ENCODE measurements at regions not wholly inside any gene's neighbourhood (a gene's known extent, or its start where the extent isn't known, plus 50 kb on each side); places are given as distances from the start of the nearest gene placed in this dataset.

DNA sequence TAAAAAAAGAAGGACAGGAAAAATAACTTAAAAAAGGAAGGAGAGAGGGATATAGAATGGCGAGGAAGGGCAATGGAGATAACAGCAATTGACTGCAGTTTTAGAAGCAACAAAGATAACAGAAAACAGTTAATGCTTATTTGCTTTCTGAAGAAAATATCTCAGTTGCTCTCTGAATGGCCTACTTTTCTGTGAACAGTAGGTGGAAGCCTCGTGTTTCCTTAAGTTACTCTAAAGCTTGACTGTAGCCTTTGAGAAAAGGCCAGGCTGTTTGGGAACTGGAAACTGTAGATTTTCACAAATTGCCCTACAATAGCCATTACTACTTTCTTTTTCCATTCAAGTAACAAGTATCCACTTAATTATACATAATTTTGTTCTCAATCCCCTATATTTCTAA lies 404.5 kb downstream of the YTHDC2 start:
- no peaks in the 10 kb centered on the region for H3K36me3 Mint-ChIP-seq
- no peak overlapping the region for H3K4me3 Mint-ChIP-seq
- ATAC-seq = no peak
- H3K27ac Mint-ChIP-seq = no peak overlapping the region
- no peaks in the 10 kb centered on the region for H3K27me3 Mint-ChIP-seq
- DNase-seq (ENCODE audit: low spot score) = no peak
- no peaks in the 10 kb centered on the region for H3K4me1 Mint-ChIP-seq (ENCODE audit: low read depth in 2 of 2)
- peaks cover 3% of the 10 kb centered on the region for H3K9me3 Mint-ChIP-seq

DNA sequence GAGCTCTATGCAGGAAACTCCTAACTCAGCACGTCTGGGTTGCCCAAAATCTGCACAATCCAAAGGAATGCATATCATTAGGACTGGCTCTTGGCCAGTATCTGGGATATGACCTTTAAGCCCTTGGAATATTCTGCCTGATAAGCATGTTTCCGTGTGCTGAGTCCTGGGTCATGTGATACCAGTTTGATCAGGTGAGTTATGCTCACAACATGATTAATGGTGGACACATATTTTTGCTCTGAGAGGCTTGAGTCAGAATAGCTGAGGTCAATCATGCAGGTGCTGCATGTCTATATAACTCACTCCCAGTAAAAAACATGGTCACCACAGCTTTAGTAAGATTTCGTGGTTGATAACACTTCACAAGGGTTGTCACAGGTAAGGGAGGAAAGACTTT lies 408.8 kb downstream of the YTHDC2 start:
- DNase-seq (ENCODE audit: low spot score) (no peak), ATAC-seq (no peak)
- Mint-ChIP-seq H3K9me3 (peaks cover 7% of the 10 kb centered on the region), H3K4me3 (no peak overlapping the region), H3K4me1 (ENCODE audit: low read depth in 2 of 2) (no peaks in the 10 kb centered on the region), H3K36me3 (no peaks in the 10 kb centered on the region), H3K27ac (no peak overlapping the region), H3K27me3 (no peaks in the 10 kb centered on the region)

DNA sequence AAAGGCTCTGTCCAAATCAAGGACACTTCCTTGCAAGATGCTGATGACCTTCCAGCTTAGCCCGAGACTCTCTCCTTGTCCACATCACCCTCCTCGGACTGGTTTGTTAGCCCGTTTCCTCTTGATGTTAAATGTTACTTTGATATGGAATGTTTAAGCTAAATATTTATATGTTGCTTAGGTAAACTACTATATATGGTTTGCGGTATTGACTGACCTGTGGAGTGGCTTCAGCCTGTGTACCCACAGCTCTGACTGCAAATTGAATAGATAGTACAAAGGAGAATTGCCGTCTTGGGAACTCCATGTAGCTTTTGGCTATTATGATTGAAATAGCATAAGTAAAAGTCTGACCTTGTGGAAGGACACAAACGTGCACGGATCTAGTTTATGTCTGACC lies 422.0 kb downstream of the YTHDC2 start:
- Mint-ChIP-seq H3K27ac (no peak overlapping the region), H3K27me3 (no peaks in the 10 kb centered on the region), H3K36me3 (no peaks in the 10 kb centered on the region), H3K4me1 (ENCODE audit: low read depth in 2 of 2) (no peaks in the 10 kb centered on the region), H3K9me3 (peaks cover 9% of the 10 kb centered on the region), H3K4me3 (no peak overlapping the region)
- no peak for ATAC-seq
- no peak for DNase-seq (ENCODE audit: low spot score)

DNA sequence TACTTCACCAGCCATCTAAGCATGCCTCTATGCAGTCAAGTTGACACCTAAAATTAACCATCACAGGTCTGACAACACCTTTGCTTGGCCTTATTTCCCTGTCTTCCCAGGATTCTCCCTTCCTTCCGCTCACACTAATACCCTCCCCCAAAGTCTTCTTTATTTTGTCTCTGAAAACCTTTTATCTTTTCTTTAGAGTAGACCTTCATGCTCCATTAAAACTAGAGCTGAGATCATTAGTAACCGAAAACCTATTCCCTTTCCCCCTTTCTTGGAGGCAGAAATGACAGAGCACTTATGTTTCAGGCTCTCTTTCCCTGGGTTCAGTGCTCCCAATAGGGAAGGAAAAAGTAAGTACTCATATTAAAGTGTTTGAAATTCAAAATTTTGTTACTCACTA lies 423.8 kb downstream of the YTHDC2 start:
- H3K4me1 Mint-ChIP-seq (ENCODE audit: low read depth in 2 of 2) = no peaks in the 10 kb centered on the region
- no peak for ATAC-seq
- H3K27ac Mint-ChIP-seq = no peak overlapping the region
- H3K9me3 Mint-ChIP-seq = peaks cover 9% of the 10 kb centered on the region
- no peak for DNase-seq (ENCODE audit: low spot score)
- no peak overlapping the region for H3K4me3 Mint-ChIP-seq
- H3K36me3 Mint-ChIP-seq = no peaks in the 10 kb centered on the region
- H3K27me3 Mint-ChIP-seq = no peaks in the 10 kb centered on the region

DNA sequence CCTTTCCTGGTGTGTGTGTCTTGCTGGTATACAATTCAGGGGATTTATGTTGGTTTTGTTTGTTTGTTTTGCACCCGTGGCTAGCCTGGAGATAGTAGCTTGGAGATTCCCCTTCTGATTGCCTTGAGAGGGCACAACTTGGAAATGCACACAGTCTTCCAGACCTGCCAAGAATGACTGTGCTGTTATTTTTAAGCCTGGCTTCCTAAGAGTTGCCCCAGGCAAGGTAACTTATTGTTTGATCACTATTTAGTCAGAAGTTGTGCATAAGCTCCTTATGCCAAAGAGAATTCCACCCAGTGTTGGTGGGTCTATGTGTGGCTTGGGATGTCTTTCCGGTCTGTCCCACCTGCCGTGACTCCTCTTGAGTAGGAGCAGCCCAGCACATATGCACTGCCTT lies 421.9 kb upstream of the KCNN2 start:
- Mint-ChIP-seq H3K4me3 (no peak overlapping the region), H3K36me3 (no peaks in the 10 kb centered on the region), H3K4me1 (ENCODE audit: low read depth in 2 of 2) (no peaks in the 10 kb centered on the region), H3K9me3 (peaks cover 12% of the 10 kb centered on the region), H3K27me3 (no peaks in the 10 kb centered on the region), H3K27ac (no peak overlapping the region)
- DNase-seq (ENCODE audit: low spot score) = no peak
- no peak for ATAC-seq

GRCh38 chr5:113950186-113950585 lies 411.7 kb upstream of the KCNN2 start:
- Mint-ChIP-seq H3K27ac (no peak overlapping the region), H3K36me3 (peaks cover 4% of the 10 kb centered on the region), H3K4me1 (ENCODE audit: low read depth in 2 of 2) (no peaks in the 10 kb centered on the region), H3K9me3 (peaks cover 10% of the 10 kb centered on the region), H3K27me3 (no peaks in the 10 kb centered on the region), H3K4me3 (no peak overlapping the region)
- ATAC-seq = no peak
- DNase-seq (ENCODE audit: low spot score) = no peak

- no peak overlapping the region for H3K27ac Mint-ChIP-seq
- no peak overlapping the region for H3K4me3 Mint-ChIP-seq
- DNase-seq (ENCODE audit: low spot score) (no peak), ATAC-seq (no peak)
- no peaks in the 10 kb centered on the region for H3K36me3 Mint-ChIP-seq
- no peaks in the 10 kb centered on the region for H3K4me1 Mint-ChIP-seq (ENCODE audit: low read depth in 2 of 2)
- H3K9me3 Mint-ChIP-seq = peaks cover 15% of the 10 kb centered on the region
- H3K27me3 Mint-ChIP-seq = no peaks in the 10 kb centered on the region
Measured at GRCh38 chr5:113965225-113965624, 396.6 kb upstream of the KCNN2 start.

DNA sequence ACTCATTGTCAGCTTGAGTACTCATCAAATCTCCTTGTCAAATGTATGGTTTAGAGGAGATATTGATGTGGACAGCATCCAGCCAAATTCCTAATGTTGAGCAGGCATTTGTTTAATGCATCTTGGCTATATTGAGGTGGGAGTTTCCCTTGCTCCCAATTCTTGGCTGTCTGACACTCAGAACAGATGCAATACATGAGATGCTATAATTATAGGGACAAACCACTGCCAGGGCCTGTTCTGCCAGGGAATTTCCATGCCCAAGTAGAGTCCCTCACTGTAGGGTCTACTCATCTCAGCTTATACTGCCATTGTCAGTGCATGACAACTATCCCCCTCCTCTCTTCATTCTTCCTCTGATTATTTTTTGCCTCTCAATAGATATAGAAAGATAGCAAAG lies 392.0 kb upstream of the KCNN2 start:
- no peaks in the 10 kb centered on the region for H3K36me3 Mint-ChIP-seq
- no peak for ATAC-seq
- no peaks in the 10 kb centered on the region for H3K27me3 Mint-ChIP-seq
- peaks cover 9% of the 10 kb centered on the region for H3K9me3 Mint-ChIP-seq
- no peak for DNase-seq (ENCODE audit: low spot score)
- no peak overlapping the region for H3K4me3 Mint-ChIP-seq
- no peak overlapping the region for H3K27ac Mint-ChIP-seq
- no peaks in the 10 kb centered on the region for H3K4me1 Mint-ChIP-seq (ENCODE audit: low read depth in 2 of 2)

- peaks cover 19% of the 10 kb centered on the region for H3K9me3 Mint-ChIP-seq
Measured at GRCh38 chr5:113971454-113971853, 390.4 kb upstream of the KCNN2 start.

DNA sequence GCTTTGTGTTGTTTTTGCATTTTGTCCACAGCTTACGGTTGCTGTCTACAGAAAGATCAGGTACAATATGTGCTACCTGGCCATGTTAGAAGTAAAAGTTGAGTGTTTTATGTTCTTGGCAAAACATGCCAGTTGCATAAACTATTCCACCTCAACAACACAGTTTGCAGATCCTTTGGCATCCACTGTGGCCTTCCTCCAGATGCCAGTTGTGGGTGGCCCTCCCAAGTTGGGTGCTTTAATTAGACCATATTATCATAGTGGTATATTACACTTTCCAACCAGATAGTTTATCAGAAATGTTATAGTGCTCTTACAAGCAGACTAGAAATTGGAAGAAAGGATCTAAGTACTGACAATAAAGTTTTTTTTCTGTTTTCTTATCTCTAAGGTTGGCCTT lies 386.9 kb upstream of the KCNN2 start:
- Mint-ChIP-seq H3K36me3 (no peaks in the 10 kb centered on the region), H3K4me1 (ENCODE audit: low read depth in 2 of 2) (no peaks in the 10 kb centered on the region), H3K4me3 (no peak overlapping the region), H3K27ac (no peak overlapping the region), H3K27me3 (no peaks in the 10 kb centered on the region), H3K9me3 (peaks cover 14% of the 10 kb centered on the region)
- no peak for ATAC-seq
- DNase-seq (ENCODE audit: low spot score) = no peak

More at GRCh38 chr5:113971454-113971853, 390.4 kb upstream of the KCNN2 start:
- no peak overlapping the region for H3K27ac Mint-ChIP-seq
- DNase-seq (ENCODE audit: low spot score) (no peak), ATAC-seq (no peak)
- no peaks in the 10 kb centered on the region for H3K36me3 Mint-ChIP-seq
- H3K4me1 Mint-ChIP-seq (ENCODE audit: low read depth in 2 of 2) = no peaks in the 10 kb centered on the region
- no peak overlapping the region for H3K4me3 Mint-ChIP-seq
- no peaks in the 10 kb centered on the region for H3K27me3 Mint-ChIP-seq

GRCh38 chr5:113984928-113985327 lies 376.9 kb upstream of the KCNN2 start:
- Mint-ChIP-seq H3K9me3 (peaks cover 8% of the 10 kb centered on the region), H3K27me3 (no peaks in the 10 kb centered on the region), H3K4me3 (no peak overlapping the region), H3K4me1 (ENCODE audit: low read depth in 2 of 2) (no peaks in the 10 kb centered on the region), H3K36me3 (no peaks in the 10 kb centered on the region), H3K27ac (no peak overlapping the region)
- DNase-seq (ENCODE audit: low spot score) (no peak), ATAC-seq (no peak)

DNA sequence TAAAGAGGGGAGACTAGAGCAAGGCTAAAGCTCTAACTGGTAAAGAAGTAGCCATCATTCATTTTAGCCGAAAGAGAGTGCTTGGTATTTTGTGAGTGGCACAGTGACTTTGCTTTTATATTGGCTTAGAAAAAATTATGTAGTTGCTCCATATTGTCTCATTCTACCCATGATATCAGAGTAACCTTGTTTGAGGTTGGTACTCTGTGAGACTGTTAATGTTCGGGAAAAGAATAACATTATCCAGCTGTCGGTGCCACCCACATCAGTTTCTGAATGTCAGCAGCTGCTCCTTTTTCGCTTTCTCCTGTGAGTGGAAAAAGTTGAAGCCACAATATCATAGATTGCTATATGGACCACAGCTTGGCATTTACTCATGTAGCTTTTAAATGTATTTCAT lies 376.4 kb upstream of the KCNN2 start:
- DNase-seq (ENCODE audit: low spot score) (no peak), ATAC-seq (no peak)
- no peaks in the 10 kb centered on the region for H3K27me3 Mint-ChIP-seq
- H3K4me3 Mint-ChIP-seq = no peak overlapping the region
- H3K9me3 Mint-ChIP-seq = peaks cover 11% of the 10 kb centered on the region
- no peak overlapping the region for H3K27ac Mint-ChIP-seq
- H3K36me3 Mint-ChIP-seq = no peaks in the 10 kb centered on the region
- H3K4me1 Mint-ChIP-seq (ENCODE audit: low read depth in 2 of 2) = no peaks in the 10 kb centered on the region

- ATAC-seq (no peak), DNase-seq (ENCODE audit: low spot score) (no peak)
- H3K9me3 Mint-ChIP-seq = peaks cover 15% of the 10 kb centered on the region
- no peak overlapping the region for H3K27ac Mint-ChIP-seq
- H3K4me3 Mint-ChIP-seq = no peak overlapping the region
- H3K27me3 Mint-ChIP-seq = no peaks in the 10 kb centered on the region
- no peaks in the 10 kb centered on the region for H3K4me1 Mint-ChIP-seq (ENCODE audit: low read depth in 2 of 2)
- no peaks in the 10 kb centered on the region for H3K36me3 Mint-ChIP-seq
Measured at GRCh38 chr5:113989278-113989912, 372.5 kb upstream of the KCNN2 start.

DNA sequence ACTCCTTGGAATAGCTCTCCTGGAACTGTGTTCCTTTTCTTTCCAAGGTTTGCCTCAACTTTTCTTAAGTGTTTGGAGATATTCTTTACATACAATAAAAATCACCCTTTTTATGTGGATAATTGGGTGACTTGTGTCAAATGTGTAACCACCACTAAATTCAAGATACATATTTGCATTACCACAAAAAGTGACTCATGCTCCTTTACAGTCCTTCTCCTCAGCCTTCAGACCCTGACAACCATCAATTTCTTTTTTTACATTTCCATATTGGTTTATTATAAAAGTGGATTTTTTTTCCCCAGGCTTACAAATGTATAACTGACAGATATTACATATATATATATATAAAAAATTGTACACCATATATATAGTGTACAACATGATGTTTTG lies 372.0 kb upstream of the KCNN2 start:
- H3K4me3 Mint-ChIP-seq = no peak overlapping the region
- no peak for DNase-seq (ENCODE audit: low spot score)
- no peaks in the 10 kb centered on the region for H3K4me1 Mint-ChIP-seq (ENCODE audit: low read depth in 2 of 2)

GRCh38 chr5:114001076-114001475 lies 360.8 kb upstream of the KCNN2 start:
- ATAC-seq (no peak), DNase-seq (ENCODE audit: low spot score) (no peak)
- Mint-ChIP-seq H3K36me3 (no peaks in the 10 kb centered on the region), H3K4me1 (ENCODE audit: low read depth in 2 of 2) (no peaks in the 10 kb centered on the region), H3K27ac (no peak overlapping the region), H3K27me3 (no peaks in the 10 kb centered on the region), H3K9me3 (peaks cover 15% of the 10 kb centered on the region), H3K4me3 (no peak overlapping the region)

More for the DNA sequence above, 372.0 kb upstream of the KCNN2 start:
- no peaks in the 10 kb centered on the region for H3K36me3 Mint-ChIP-seq
- H3K27ac Mint-ChIP-seq = no peak overlapping the region
- H3K9me3 Mint-ChIP-seq = peaks cover 15% of the 10 kb centered on the region
- no peak for ATAC-seq
- no peaks in the 10 kb centered on the region for H3K27me3 Mint-ChIP-seq

Data from natural killer cell treated with Interleukin-12 subunit alpha and Interleukin-12 subunit beta and Interleukin-15 and Interleukin-18, amount 100 ng/mL, for 72 hours (primary cell).